Stimulated activated CD8-positive, alpha-beta memory T cell treated with anti-CD3 and anti-CD28 coated beads, Interleukin-15, amount 100 ng/mL, for 1 hour (primary cell): ENCODE measurements at regions not wholly inside any gene's neighbourhood (a gene's known extent, or its start where the extent isn't known, plus 50 kb on each side); places are given as distances from the start of the nearest gene placed in this dataset.
"Not testable (repeated sequence)": the region's sequence is repeated elsewhere in the genome, so short reads cannot be mapped to it uniquely, and the experiment has no call there.

Experiments
- DNase-seq: peaks from one replicate; pipeline ENCODE4 v3.0.0-alpha.2; 2020; ENCODE audit warnings: low read depth

- DNase-seq, result not testable (repeated sequence)
These were observed 150.2 kb downstream of the SEC14L1 start for GRCh38 chr17:77290759-77291558.

DNA sequence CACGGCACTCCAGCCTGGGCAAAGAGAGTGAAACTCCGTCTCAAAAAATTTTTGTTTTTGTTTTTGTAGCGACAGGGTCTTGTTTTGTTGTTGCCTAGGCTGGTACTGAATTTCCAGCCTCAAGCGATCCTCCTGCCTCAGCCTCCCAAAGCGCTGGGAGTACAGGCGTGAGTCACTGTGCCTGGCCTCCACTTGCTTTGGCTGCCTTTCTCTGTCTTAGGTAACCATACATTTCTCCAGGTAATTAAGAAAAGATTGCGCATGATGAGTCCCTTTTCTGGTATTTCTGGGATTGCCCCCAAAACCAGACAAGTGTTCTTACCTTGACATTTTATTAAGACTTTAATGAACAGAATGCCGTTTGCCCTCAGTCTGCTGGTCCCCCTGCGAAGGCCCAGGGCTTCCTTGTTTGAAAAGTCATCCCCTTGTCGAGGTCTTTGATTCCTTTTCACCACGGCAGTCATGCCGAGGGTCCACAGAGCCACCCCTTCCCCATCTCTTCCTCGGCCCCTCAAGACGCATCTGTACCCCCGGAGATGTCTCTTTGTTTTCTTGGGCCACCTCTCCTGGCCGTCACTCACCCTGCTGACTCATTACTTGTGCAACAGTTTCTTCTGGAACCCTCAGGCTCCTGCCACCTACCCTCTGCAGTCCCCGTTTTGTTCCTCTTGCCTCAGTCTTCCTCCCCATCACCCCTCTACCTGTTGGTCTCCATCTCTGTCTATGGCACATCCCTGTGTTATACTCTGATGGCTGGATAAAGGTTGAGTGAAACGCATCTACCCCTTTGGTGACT, 151.0 kb downstream of the SEC14L1 start:
- no peak for DNase-seq

DNA sequence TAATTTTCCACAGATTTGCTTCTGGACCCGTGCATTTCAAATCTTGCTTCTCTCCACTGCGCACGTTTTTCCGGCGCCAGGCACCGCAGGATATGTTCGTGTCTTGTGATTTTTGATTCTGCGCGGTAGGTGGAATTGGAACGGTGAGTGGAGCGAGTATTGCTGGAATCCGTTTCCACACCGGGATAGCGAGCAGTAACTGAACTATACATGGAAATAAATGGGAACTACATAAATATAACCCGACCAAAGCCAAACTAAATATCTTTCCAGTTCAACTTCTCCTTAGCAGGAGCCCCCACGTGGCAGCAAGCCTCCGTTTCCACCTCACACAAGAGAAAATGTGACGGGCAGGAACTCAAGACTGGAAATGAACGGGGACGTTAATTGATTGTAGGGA, 154.0 kb downstream of the SEC14L1 start:
- DNase-seq, result no peak

DNA sequence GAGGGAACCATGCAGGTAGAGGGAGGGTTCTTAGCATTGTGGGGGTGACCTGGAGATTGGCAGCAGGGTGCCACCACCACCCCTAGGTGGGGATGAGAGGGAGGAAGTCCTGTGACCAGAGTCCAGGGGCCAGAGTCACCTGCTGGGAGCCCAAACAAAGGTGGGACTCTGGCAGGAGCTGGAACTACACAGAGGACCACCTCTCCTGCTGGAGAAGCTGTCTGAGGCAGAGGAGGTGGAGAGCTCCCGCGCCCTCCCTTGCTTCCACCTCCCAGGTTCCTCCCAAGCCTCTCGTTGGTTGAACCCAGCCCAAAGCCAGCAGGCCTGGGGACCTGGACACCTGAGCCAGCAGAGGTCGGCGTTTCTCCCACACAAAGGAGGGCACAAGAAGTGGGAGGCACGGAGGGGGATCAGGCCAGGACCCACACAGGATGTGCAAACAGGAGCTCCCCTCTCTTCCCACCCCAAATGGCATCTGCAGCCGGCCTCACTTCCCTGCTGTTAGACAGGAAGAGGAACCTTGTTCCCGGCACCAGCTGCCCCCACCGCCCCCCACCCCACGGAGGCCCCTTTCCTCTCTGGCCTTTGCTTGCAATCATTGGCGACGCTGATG, 154.6 kb downstream of the SEC14L1 start:
- no peak for DNase-seq

- DNase-seq, result no peak
These were observed 156.1 kb downstream of the SEC14L1 start for GRCh38 chr17:77296769-77297409.

- DNase-seq, result no peak
These were observed 157.2 kb downstream of the SEC14L1 start for GRCh38 chr17:77297693-77298666.

GRCh38 chr17:77298811-77299210, 158.0 kb downstream of the SEC14L1 start:
- DNase-seq, result no peak

DNA sequence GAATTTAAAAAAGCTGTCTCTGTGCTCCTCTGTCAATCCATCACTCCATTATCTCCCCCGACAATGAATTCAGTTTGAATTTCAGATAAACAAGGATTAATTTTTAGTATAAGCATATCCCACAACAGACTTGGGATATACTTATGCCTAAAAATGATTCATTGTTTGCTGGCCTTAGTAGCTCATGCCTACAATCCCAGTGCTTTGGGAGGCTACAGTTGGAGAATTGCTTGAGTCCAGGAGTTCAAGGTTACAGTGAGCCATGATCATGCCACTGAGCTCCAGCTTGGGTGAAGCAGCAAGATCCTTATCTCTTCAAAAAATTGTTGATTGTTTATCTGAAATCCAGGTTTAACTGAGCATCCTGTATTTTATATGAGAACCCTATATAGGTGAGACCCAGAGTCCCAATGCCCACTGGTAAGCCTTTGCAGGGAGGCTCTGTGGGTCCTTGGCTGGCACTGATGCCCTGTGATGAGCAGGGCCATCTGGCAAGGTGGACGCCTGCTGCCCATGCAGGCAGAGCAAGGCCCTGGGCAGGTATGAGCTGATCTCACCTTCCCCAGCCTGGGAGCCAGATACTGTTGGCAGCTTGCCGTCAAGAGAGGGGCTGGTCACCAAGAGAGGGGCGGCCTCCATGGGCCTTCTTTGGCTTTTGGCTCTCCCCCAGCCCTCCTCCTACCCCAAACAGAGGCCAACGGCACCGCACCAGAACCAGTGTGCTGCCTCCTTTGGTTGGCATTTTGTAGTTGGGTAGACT, 158.7 kb downstream of the SEC14L1 start:
- DNase-seq, result no peak

DNA sequence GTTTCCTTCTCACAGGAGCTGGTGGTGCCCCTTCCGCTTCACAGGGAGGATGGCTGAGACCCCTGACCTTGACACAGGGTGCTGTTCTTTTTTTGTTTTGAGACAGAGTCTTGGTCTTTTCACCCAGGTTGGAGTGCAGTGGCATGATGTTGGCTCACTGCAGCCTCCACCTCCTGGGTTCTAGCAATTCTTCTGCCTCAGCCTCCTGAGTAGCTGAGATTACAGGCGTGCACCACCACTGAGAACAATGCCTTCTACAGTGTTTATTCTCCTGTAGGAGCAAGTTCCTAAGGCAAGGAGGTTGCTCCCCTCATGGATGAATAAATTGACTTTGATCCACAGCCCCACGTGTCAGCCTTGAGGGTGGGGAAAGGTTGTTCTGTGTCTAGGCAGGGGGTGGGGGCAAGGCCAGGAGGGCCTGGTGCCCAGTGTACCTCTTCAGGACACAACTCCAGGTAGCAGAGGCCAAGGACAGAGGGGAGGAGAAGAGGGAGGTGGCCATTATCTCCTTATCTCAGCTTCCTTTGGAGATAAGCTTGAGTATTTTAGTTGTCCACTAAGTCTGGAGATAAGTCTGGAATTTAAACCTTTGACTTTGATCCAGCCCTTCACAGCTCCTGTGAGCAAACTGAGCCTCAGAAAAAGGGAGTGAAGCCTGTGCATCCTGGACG, 159.4 kb downstream of the SEC14L1 start:
- DNase-seq, result no peak

DNA sequence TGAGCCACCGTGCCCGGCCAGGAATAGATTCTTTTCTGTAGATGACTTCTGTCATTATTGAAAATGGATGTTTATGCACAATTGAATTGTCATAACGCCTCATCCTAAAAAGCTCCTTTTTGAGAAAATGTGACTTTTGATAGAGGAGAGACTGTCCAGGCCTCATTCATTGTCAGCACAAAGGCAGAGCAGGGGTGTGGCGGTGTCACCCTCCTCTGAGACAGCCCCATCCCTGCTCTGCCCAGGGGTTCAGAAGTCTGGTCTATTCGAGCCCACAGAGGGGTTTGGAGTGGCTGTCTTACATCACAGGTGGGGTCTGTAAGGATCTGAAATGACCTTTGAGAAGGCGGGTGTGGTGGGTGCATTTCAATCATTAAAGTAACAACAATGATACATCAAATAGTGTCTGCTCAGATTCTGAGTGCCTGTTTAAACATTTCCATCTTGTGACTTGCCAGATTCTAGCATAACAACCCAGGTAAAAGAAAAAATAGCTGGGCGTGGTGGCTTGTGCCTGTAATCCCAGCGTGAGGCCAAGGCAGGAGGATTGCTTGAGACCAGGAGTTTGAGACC, 161.0 kb downstream of the SEC14L1 start:
- DNase-seq, result no peak

DNA sequence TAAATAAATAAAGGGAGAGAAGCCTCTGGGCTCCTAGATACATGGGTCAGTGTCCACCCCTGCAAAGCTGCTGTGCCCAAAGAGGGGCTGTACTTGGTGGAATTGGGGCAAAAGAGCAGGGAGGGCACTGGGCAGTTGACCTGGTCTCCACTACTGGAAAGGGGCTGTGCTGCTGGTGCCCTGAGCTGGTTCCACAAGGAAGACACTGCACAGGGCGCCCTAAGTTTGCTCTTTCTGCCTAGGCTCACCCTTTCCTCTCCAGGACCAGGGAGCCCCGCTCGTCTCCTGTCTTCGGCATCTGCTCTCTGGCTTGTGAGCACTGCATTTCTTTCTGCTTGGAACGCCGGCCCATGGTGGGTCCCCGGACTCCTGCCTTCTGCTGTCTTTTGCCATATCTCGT, 161.9 kb downstream of the SEC14L1 start:
- DNase-seq, result no peak

- DNase-seq, result no peak
These were observed 162.9 kb downstream of the SEC14L1 start for GRCh38 chr17:77303620-77304019.

- no peak for DNase-seq
These were observed 163.4 kb downstream of the SEC14L1 start for GRCh38 chr17:77304051-77304745.

DNA sequence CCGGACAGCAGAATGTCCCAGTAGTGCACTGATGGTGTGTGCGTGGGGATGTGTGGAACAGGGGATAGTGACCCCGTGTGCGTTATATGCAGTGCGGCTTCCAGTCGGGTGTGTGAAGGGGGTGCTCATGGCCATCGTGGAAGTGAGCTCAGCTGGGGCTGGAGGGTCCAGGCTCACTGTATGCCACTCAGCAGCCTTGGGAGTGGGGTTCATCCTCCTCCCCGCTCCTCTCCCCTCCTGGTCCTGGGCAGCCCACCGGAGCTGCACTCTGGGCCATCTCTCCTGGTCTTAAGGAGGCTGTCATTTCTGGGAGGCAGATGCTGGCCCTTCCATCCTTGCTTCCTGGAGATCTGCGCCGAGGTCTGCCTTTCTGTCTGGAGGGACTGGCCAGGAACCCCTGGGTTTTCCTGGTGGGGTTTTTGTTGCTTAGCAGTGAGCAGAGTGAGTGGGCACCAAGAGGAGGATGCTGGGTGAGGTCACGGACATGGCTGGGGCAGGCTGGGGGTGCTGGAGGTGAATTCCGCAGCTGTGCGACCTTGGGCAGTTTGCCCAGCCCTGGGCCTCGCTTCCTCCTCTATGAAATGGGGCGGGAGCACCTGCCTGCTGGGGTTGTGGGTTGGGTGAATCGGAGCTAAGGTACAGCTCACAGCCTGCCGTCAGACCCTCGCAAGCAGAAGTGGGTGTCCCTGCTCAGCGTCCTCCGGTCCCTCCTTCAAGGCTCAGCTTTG, 164.1 kb downstream of the SEC14L1 start:
- DNase-seq, result no peak

DNA sequence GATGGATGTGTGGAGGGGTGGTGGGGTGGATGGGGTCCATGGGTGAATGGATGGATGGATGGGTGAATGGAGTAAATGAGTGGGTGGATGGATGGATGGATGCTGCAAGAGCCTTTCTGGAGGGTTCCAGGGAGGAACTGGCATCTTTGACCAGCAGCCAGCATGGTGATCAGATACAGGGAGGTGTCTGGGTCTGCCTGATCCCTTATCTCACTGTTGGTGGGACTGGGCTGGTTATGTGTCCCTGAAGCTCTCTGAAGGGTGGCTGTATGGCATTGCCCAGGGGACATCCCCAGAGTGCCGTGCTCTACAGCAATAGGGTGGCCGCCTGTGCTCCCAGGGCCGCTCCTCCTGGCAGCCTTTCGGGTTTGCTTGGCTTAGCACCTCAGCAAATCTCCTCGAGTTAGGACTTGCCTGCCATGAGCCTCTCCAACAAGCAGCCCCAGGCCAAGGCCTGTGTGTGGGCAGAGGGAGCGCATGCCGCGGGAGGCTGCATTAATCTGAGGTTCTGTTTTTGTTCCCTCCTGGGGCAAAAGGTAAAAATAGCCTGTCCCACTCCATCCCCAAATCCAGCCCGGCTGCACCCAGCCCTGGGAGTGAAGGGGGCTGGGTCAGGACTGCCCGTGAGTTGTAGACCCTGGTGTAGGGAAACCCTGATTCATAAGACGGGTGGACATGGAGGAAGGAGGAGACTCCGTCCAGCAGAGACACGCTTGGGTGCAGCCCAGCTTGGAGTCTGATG, 165.4 kb downstream of the SEC14L1 start:
- DNase-seq, result no peak

- no peak for DNase-seq
These were observed 166.2 kb downstream of the SEC14L1 start for GRCh38 chr17:77306790-77307478.
